GM18861 (cell line): ENCODE measurements at regions not wholly inside any gene's neighbourhood (a gene's known extent, or its start where the extent isn't known, plus 50 kb on each side); places are given as distances from the start of the nearest gene placed in this dataset.

Experiments used
- ATAC-seq: cut with Tn5 transposase; IDR thresholded peaks from one replicate; pipeline ENCODE4 v1.9.1; 2021; ENCODE audit not compliant: unreplicated experiment

- no peak for ATAC-seq
These were observed 117.8 kb upstream of the LGALSL start for GRCh38 chr2:64336171-64336570.

- ATAC-seq = no peak
These were observed 116.6 kb upstream of the LGALSL start for GRCh38 chr2:64337314-64337713.

- no peak for ATAC-seq
These were observed 115.9 kb upstream of the LGALSL start for GRCh38 chr2:64338108-64338507.

- ATAC-seq = no peak
These were observed 115.0 kb upstream of the LGALSL start for GRCh38 chr2:64338910-64339500.

GRCh38 chr2:64341461-64341860 is 112.5 kb upstream of the LGALSL start:
- no peak for ATAC-seq

- no peak for ATAC-seq
These were observed 111.5 kb upstream of the LGALSL start for GRCh38 chr2:64342195-64343099.

- no peak for ATAC-seq
These were observed 108.9 kb upstream of the LGALSL start for GRCh38 chr2:64344999-64345576.

GRCh38 chr2:64345998-64346397 is 108.0 kb upstream of the LGALSL start:
- no peak for ATAC-seq

GRCh38 chr2:64348386-64349130 is 105.4 kb upstream of the LGALSL start:
- ATAC-seq = no peak

- no peak for ATAC-seq
These were observed 104.8 kb upstream of the LGALSL start for GRCh38 chr2:64349131-64349530.

- no peak for ATAC-seq
These were observed 103.0 kb upstream of the LGALSL start for GRCh38 chr2:64350996-64351395.

- ATAC-seq = no peak
These were observed 101.7 kb upstream of the LGALSL start for GRCh38 chr2:64352292-64352691.

GRCh38 chr2:64354857-64355680 is 98.9 kb upstream of the LGALSL start:
- no peak for ATAC-seq

- no peak for ATAC-seq
These were observed 97.1 kb upstream of the LGALSL start for GRCh38 chr2:64356906-64357305.

- no peak for ATAC-seq
These were observed 94.6 kb upstream of the LGALSL start for GRCh38 chr2:64359171-64359891.

GRCh38 chr2:64359892-64360657 is 93.9 kb upstream of the LGALSL start:
- ATAC-seq = no peak

- no peak for ATAC-seq
These were observed 92.6 kb upstream of the LGALSL start for GRCh38 chr2:64361151-64361938.

GRCh38 chr2:64362562-64363026 is 91.4 kb upstream of the LGALSL start:
- ATAC-seq = no peak
